ENCODE measurements at regions not wholly inside any gene's neighbourhood (a gene's known extent, or its start where the extent isn't known, plus 50 kb on each side); places are given as distances from the start of the nearest gene placed in this dataset.

DNA sequence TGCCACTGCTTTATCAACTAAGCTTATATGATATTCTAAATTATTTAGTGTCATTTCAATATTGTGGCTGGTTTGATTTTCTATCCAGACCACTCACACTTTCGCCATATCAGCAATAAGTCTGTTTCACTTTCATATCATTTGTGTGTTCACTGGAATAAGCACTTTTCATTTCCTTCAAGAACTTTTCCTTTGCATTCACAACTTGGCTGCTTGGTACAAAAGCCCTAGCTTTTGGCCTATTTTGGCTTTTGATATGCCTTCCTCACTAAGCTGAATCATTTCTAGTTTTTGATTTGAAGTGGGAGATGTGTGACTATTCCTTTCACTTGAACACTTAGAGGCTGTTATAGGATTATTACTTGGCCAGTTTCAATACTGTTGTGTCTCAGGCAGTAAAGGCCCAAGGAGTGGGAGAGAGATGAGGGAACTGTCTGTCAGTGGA, 120.9 kb upstream of the NAMPT start:
- WGBS, 2 donors: 0% methylated on average over 1 of the region's 1 CpG
- Histone ChIP-seq H3K27ac (no peak overlapping the region), H3K9me3 (no peaks in the 10 kb centered on the region), H3K4me3 (no peak overlapping the region), H3K27me3 (no peaks in the 10 kb centered on the region), H3K4me1 (no peaks in the 10 kb centered on the region), H3K36me3 (no peaks in the 10 kb centered on the region)
- intact Hi-C loops (cut with DNase I): no loop called here
- no peak for DNase-seq
- TF ChIP-seq POLR2A (IDR thresholded peaks at IDR 0.05) (no peak), EP300 (IDR thresholded peaks at IDR 0.05) (no peak), POLR2AphosphoS5 (IDR thresholded peaks at IDR 0.05) (no peak)
- TF ChIP-seq, protein P1, sequence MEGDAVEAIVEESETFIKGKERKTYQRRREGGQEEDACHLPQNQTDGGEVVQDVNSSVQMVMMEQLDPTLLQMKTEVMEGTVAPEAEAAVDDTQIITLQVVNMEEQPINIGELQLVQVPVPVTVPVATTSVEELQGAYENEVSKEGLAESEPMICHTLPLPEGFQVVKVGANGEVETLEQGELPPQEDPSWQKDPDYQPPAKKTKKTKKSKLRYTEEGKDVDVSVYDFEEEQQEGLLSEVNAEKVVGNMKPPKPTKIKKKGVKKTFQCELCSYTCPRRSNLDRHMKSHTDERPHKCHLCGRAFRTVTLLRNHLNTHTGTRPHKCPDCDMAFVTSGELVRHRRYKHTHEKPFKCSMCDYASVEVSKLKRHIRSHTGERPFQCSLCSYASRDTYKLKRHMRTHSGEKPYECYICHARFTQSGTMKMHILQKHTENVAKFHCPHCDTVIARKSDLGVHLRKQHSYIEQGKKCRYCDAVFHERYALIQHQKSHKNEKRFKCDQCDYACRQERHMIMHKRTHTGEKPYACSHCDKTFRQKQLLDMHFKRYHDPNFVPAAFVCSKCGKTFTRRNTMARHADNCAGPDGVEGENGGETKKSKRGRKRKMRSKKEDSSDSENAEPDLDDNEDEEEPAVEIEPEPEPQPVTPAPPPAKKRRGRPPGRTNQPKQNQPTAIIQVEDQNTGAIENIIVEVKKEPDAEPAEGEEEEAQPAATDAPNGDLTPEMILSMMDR (IDR thresholded peaks at IDR 0.05): no peak

DNA sequence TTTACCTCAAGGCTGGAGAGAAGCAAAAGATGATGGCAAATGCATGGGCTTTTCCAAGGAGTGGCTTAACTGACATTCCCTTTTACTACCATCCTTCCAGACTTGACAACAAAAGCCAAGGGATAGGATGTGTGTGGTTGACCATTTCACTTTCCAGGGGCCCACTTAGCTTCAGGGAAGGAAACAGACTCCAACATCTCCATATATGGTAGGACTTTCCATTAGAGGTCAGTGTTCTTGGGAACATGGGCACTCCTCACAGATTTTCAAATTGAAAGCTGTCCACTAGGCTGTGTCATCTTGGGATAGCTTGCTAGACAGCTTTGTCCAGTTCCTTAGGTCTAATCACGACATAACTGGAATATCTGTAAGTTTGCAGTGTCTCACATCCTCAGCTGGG, 118.1 kb upstream of the NAMPT start:
- no peak overlapping the region for H3K4me3 ChIP-seq

DNA sequence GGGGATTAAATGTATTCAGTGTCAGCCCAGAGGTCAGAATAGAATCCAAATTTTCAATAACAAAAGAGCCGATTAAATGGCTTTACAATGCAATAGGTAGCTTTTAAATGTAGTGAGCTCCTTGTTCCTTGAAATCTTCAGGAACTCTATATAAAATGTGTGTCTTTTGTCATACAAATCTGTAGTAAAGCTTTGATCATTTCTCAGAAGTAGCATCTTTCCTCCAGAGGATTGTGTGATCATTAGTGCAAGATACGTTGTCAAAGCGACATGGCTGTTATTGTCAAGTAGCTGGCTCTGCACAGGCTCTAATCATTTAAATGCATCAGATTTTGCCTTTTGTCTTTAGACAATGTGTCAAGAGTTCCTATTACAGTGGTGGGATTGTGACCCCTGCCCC, 116.1 kb upstream of the NAMPT start:
- H3K4me3 ChIP-seq: no peak overlapping the region
- H3K27me3 ChIP-seq: no peaks in the 10 kb centered on the region
- no peak overlapping the region for H3K27ac ChIP-seq
- H3K9me3 ChIP-seq: no peaks in the 10 kb centered on the region
- TF ChIP-seq POLR2AphosphoS5 (IDR thresholded peaks at IDR 0.05): no peak
- TF ChIP-seq, protein P1 (IDR thresholded peaks at IDR 0.05): no peak
- TF ChIP-seq POLR2A (IDR thresholded peaks at IDR 0.05): no peak
- TF ChIP-seq EP300 (IDR thresholded peaks at IDR 0.05): no peak
- intact Hi-C loops (cut with DNase I): no loop called here
- DNase-seq: no peak
- WGBS, 2 donors: 88 to 96% methylated on average over 3 of the region's 3 CpGs
- no peaks in the 10 kb centered on the region for H3K4me1 ChIP-seq
- H3K36me3 ChIP-seq: no peaks in the 10 kb centered on the region

More for the DNA sequence above, 118.1 kb upstream of the NAMPT start:
- H3K27ac ChIP-seq: no peak overlapping the region
- TF ChIP-seq, protein P1 (IDR thresholded peaks at IDR 0.05): no peak
- no peak for TF ChIP-seq POLR2AphosphoS5 (IDR thresholded peaks at IDR 0.05)
- no peak for TF ChIP-seq POLR2A (IDR thresholded peaks at IDR 0.05)
- no peak for TF ChIP-seq EP300 (IDR thresholded peaks at IDR 0.05)
- DNase-seq: no peak
- H3K36me3 ChIP-seq: no peaks in the 10 kb centered on the region
- 89 to 91% methylated on average over 1 of the region's 1 CpG for WGBS, 2 donors
- intact Hi-C loops (cut with DNase I): no loop called here
- no peaks in the 10 kb centered on the region for H3K9me3 ChIP-seq
- no peaks in the 10 kb centered on the region for H3K27me3 ChIP-seq
- H3K4me1 ChIP-seq: no peaks in the 10 kb centered on the region

DNA sequence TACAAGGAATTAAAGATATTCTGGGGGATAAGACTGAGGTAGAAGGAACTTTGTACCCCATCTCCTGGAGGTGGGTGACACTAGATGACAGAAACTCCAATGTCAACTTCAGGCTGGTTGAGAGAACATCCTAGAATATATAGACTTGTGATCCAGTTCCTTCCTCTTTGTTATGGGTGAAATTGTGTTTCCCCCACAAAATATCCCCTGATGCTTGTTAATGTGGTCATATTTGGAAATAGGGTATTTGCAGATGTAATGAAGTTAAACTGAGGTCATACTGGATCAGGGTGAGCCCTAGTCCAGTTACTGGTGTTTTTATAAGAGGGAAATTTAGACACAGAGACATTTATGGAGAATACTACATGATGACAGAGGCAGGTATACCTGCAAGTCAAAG, 114.0 kb upstream of the NAMPT start:
- no peak for TF ChIP-seq EP300 (IDR thresholded peaks at IDR 0.05)
- TF ChIP-seq POLR2AphosphoS5 (IDR thresholded peaks at IDR 0.05): no peak
- no peak for TF ChIP-seq POLR2A (IDR thresholded peaks at IDR 0.05)
- TF ChIP-seq, protein P1 (IDR thresholded peaks at IDR 0.05): no peak
- Histone ChIP-seq H3K4me1 (no peaks in the 10 kb centered on the region), H3K36me3 (no peaks in the 10 kb centered on the region), H3K9me3 (no peaks in the 10 kb centered on the region), H3K27me3 (no peaks in the 10 kb centered on the region), H3K4me3 (no peak overlapping the region), H3K27ac (no peak overlapping the region)
- intact Hi-C loops (cut with DNase I): no loop called here
- no peak for DNase-seq

DNA sequence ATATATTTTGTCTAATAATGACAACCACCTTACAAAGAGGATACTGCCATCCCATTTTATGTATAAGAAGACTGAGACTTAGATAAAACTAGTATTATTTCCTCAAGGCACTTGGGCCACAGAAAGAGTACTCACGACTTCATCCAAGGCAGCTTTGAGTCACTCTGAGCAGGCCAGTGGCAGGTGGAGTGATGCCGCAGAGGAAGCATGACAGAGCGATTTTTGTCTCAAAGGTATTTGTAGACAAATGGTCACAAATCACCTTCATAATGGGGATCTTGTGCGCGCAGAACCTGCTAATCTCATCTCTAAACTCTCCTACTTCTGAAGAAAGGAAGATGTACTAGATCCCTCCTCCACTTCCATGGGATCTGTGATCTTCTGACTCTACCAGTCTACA, 113.2 kb upstream of the NAMPT start:
- Histone ChIP-seq H3K27ac (no peak overlapping the region), H3K4me1 (no peaks in the 10 kb centered on the region), H3K9me3 (no peaks in the 10 kb centered on the region), H3K27me3 (no peaks in the 10 kb centered on the region), H3K4me3 (no peak overlapping the region), H3K36me3 (no peaks in the 10 kb centered on the region)
- TF ChIP-seq POLR2A (IDR thresholded peaks at IDR 0.05): no peak
- no peak for TF ChIP-seq POLR2AphosphoS5 (IDR thresholded peaks at IDR 0.05)
- TF ChIP-seq EP300 (IDR thresholded peaks at IDR 0.05): no peak
- WGBS, 2 donors: 93 to 97% methylated on average over 5 of the region's 5 CpGs
- DNase-seq: no peak
- intact Hi-C loops (cut with DNase I): no loop called here

All from sigmoid colon (tissue), 6 donors.